ENCODE measurements at regions not wholly inside any gene's neighbourhood (a gene's known extent, or its start where the extent isn't known, plus 50 kb on each side); places are given as distances from the start of the nearest gene placed in this dataset.

DNA sequence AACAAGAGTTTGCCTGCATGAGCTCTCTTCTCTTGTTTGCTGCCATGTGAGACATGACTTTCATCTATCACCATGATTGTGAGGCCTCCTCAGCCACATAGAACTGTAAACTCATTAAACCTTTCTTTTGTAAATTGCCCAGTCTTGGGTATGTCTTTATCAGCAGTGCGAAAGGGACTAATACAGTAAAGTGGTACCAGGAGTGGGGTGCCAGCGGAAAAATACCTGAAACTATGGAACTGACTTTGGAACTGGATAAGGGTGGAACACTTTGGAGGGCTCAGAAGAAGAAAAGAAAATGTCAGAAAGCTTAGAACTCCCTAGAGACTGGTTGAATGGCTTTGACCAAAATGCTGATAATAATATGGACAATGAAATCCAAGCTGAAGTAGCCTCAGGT, 260.9 kb downstream of the DSC3 start:
- TF ChIP-seq CTCF (IDR thresholded peaks at IDR 0.05), result no peak

GRCh38 chr18:30775629-30776028, 266.9 kb downstream of the DSC3 start:
- TF ChIP-seq CTCF (IDR thresholded peaks at IDR 0.05), result no peak

GRCh38 chr18:30766053-30766452, 276.5 kb downstream of the DSC3 start:
- no peak for TF ChIP-seq CTCF (IDR thresholded peaks at IDR 0.05)

DNA sequence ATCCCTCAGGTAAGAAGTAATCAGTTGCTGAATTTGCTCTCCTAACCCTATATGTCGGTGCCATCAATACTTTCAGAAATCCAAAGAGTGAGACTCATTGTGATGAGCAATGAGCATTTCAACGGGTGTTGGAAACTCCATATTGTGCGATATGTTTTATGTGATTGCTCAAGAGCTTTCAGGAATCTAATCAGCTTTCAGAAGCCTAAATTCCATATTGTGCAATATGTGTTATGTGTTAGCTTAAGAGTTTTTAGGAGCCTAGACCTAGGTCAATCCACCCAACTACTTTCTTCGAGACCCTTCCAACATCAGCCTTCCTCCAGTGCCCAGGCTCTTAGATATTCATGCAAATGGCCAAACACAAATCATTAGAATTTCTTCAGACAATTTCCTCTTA, 277.3 kb downstream of the DSC3 start:
- no peak for TF ChIP-seq CTCF (IDR thresholded peaks at IDR 0.05)

GRCh38 chr18:30763902-30764350, 278.6 kb downstream of the DSC3 start:
- TF ChIP-seq CTCF (IDR thresholded peaks at IDR 0.05), result no peak

- no peak for TF ChIP-seq CTCF (IDR thresholded peaks at IDR 0.05)
These were observed 287.7 kb downstream of the DSC3 start for GRCh38 chr18:30754846-30755245.

GRCh38 chr18:30748541-30748940, 294.0 kb downstream of the DSC3 start:
- TF ChIP-seq CTCF (IDR thresholded peaks at IDR 0.05), result no peak

DNA sequence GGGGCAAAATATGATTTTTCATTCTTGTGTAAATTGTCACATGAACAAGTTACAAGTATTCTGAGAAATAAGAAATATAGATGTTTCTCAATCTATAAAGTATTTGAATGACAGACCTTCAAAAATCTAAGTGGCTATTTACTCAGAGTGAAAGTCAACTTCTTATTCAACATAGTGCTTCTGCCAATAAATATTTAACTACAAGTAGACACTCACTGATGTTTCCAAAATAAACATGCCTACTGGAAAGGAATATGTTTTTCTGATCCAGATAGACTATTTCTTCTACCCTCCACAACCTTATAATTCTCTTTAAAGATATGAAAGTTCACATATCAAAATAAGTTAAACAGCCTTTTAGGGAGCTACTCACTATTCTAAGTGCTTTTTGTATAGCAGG, 296.3 kb downstream of the DSC3 start:
- TF ChIP-seq CTCF (IDR thresholded peaks at IDR 0.05), result no peak
